22Rv1 (cell line): ENCODE measurements at regions not wholly inside any gene's neighbourhood (a gene's known extent, or its start where the extent isn't known, plus 50 kb on each side); places are given as distances from the start of the nearest gene placed in this dataset.

Experiments
- H3K27ac ChIP-seq: fragments of 450-650 bp; 2 replicates; pipeline ENCODE4 v1.5.1; 2017
- ZFX ChIP-seq: fragments of 450-650 bp; IDR thresholded peaks from 2 replicates; pipeline ENCODE4 v1.6.1; 2017; ENCODE audit warnings: antibody characterized with exemption, borderline replicate concordance
- TF ChIP-seq, protein P1 (sequence below): fragments of 450-650 bp; IDR thresholded peaks from 2 replicates; pipeline ENCODE4 v1.5.1; 2017; ENCODE audit warnings: mild to moderate bottlenecking

DNA sequence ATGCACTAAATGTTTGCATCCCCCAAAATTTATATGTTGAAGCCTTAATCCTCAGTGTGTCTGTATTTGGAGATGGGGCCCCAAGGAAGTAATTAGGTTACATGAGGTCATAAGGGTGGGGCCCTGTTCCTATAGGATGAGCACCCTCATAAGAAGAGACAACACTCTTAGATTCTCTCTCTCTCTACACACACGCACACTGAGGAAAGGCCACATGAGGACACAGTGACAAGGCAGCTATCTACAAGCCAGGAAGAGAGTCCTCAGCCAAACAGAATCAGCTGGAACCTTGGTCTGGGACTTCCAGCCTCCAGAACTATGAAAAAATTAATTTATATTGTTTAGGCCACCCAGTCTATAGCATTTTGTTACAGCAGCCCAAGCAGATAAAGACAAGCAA lies 69.3 kb upstream of the NOCT start:
- no peak overlapping the region for H3K27ac ChIP-seq
- TF ChIP-seq, protein P1, sequence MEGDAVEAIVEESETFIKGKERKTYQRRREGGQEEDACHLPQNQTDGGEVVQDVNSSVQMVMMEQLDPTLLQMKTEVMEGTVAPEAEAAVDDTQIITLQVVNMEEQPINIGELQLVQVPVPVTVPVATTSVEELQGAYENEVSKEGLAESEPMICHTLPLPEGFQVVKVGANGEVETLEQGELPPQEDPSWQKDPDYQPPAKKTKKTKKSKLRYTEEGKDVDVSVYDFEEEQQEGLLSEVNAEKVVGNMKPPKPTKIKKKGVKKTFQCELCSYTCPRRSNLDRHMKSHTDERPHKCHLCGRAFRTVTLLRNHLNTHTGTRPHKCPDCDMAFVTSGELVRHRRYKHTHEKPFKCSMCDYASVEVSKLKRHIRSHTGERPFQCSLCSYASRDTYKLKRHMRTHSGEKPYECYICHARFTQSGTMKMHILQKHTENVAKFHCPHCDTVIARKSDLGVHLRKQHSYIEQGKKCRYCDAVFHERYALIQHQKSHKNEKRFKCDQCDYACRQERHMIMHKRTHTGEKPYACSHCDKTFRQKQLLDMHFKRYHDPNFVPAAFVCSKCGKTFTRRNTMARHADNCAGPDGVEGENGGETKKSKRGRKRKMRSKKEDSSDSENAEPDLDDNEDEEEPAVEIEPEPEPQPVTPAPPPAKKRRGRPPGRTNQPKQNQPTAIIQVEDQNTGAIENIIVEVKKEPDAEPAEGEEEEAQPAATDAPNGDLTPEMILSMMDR: no peak
- TF ChIP-seq ZFX: no peak

DNA sequence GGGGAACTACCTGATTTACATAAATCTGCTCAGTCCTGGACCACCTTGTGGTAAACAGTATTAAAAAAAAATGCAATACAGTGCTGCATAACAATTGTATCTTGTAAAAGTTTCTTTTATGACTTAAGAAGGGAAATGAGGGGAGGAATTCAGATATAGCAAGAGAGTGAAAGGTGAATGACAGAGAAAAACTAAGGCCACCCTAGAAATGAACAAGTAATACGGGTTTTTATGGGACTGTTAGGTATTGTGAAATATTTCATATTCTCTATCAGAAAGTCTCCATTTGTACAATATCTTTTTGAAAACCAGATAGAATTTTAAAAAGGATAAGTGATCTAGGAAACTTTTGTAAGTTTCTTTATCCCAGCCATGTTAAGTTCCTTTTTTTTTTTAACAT lies 69.7 kb upstream of the NOCT start:
- H3K27ac ChIP-seq: no peak overlapping the region

GRCh38 chr4:138945401-138945800 lies 70.2 kb upstream of the NOCT start:
- TF ChIP-seq, protein P1: no peak
- no peak for TF ChIP-seq ZFX
- H3K27ac ChIP-seq: no peak overlapping the region

More for the DNA sequence above, 69.7 kb upstream of the NOCT start:
- no peak for TF ChIP-seq ZFX
- TF ChIP-seq, protein P1: no peak

DNA sequence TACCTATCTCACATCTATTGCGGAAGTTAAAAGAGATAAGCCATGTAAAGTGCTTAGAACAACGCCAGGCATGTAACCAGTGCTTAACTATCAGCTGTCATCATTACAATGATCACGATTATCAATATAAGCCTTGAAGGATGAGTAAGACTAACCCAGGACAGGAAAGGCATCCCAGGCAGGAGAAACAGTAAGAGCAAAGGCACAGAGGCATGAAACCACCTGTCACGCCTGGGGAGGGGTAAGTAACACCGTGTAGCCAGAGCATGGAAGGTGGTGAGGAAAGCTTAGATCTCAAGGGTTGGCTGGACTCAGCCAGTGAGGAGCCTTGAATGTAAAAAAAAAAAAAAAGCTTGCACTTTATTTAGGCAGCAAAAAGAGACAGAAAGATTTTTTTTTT lies 71.7 kb upstream of the NOCT start:
- no peak overlapping the region for H3K27ac ChIP-seq
- TF ChIP-seq, protein P1: no peak
- TF ChIP-seq ZFX: no peak

- no peak overlapping the region for H3K27ac ChIP-seq
- TF ChIP-seq ZFX: no peak
- TF ChIP-seq, protein P1: no peak
Measured at GRCh38 chr4:138941037-138941436, 74.5 kb upstream of the NOCT start.

DNA sequence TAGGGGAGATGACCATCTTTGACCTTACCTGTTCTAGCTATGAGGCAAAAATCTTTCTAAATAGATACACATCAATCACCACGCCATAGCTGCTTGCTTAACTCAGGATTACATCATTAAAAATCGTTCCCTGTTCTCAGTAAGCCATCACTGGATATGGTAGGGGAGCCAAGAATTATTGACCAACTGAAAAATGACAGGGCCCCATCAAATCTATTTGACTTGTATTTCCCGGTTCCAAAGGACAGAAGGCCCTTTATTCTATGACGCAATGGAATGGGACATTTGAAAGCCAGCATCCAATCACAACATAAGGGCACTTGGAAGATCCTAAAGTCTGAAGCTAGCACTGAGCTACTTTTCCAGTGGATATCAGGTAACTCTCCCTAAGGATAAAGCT lies 75.6 kb upstream of the NOCT start:
- no peak for TF ChIP-seq ZFX
- TF ChIP-seq, protein P1: no peak
- H3K27ac ChIP-seq: no peak overlapping the region

DNA sequence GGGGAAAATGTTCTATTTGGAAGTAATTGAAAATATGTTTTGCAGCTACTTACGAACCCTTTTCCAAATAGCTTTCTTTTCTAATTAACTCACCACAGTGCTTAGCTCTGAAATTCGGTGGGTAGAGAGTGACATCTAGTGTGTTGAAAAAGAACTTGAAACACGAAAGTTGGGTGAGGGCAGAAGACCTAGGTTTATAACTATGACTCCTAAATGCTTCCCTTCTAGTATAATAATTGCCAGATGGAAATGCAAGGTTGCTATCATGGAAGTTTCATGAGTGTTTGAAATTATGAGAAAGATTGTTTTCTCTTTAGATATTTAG lies 77.3 kb upstream of the NOCT start:
- TF ChIP-seq, protein P1: peak; percentile 77
- no peak for TF ChIP-seq ZFX
- no peak overlapping the region for H3K27ac ChIP-seq
